ENCODE measurements at regions not wholly inside any gene's neighbourhood (a gene's known extent, or its start where the extent isn't known, plus 50 kb on each side); places are given as distances from the start of the nearest gene placed in this dataset. TPM values are rescaled to one million over a fixed set of nuclear protein-coding genes. Genes with fewer than 3 reads are reported as not detected.

- no TSS peak for BruUV-seq (replicated peaks)
- no peak overlapping the region for H2AFZ ChIP-seq (ENCODE audit: low read depth, low read length)
- no peak overlapping the region for H3K4me2 ChIP-seq (ENCODE audit: insufficient read depth, low read length)
- FAIRE-seq: no peak
- no peak for DNase-seq (ENCODE audit: low read depth, low spot score)
- H3K27me3 ChIP-seq (ENCODE audit: control insufficient read depth in 2 of 2, insufficient read depth in 2 of 2, low read length in 2 of 2): no peaks in the 10 kb centered on the region
- H3K4me3 ChIP-seq (replicated peaks in 1 of 3; ENCODE audit: insufficient read depth in 1 of 3, low read depth in 1 of 3, low read length in 3 of 3): no peak overlapping the region
- dilution Hi-C loops (cut with MboI; ENCODE audit: extremely low pct_ligation_motif_present, low sequenced_read_pairs): no loop called here
- CTCF ChIA-PET: no interaction called here
- no peaks in the 10 kb centered on the region for H3K9me1 ChIP-seq (replicated peaks; ENCODE audit: control insufficient read depth, extremely low read depth, insufficient read depth, low read length)
- TF ChIP-seq JUN (IDR thresholded peaks at IDR 0.05; ENCODE audit: borderline replicate concordance, insufficient read depth, insufficient read length, low read depth) (no peak), POLR2A (IDR thresholded peaks at IDR 0.05; ENCODE audit: low read depth, low read length) (no peak), GATA2 (IDR thresholded peaks at IDR 0.05; ENCODE audit: insufficient read depth, insufficient read length, low read depth, low read length) (no peak), POLR2AphosphoS5 (IDR thresholded peaks at IDR 0.05; ENCODE audit: insufficient read depth, low read depth, low read length) (no peak), MAX (IDR thresholded peaks at IDR 0.05; ENCODE audit: insufficient read depth, insufficient read length) (no peak), MYC (IDR thresholded peaks at IDR 0.05; ENCODE audit: low read depth, low read length) (no peak), FOS (IDR thresholded peaks at IDR 0.05; ENCODE audit: borderline replicate concordance, insufficient read depth, low read length) (no peak), EZH2 (IDR thresholded peaks at IDR 0.05; ENCODE audit: borderline replicate concordance, low read depth, low read length, severe bottlenecking) (no peak)
- TF ChIP-seq, protein P1, sequence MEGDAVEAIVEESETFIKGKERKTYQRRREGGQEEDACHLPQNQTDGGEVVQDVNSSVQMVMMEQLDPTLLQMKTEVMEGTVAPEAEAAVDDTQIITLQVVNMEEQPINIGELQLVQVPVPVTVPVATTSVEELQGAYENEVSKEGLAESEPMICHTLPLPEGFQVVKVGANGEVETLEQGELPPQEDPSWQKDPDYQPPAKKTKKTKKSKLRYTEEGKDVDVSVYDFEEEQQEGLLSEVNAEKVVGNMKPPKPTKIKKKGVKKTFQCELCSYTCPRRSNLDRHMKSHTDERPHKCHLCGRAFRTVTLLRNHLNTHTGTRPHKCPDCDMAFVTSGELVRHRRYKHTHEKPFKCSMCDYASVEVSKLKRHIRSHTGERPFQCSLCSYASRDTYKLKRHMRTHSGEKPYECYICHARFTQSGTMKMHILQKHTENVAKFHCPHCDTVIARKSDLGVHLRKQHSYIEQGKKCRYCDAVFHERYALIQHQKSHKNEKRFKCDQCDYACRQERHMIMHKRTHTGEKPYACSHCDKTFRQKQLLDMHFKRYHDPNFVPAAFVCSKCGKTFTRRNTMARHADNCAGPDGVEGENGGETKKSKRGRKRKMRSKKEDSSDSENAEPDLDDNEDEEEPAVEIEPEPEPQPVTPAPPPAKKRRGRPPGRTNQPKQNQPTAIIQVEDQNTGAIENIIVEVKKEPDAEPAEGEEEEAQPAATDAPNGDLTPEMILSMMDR (IDR thresholded peaks at IDR 0.05; ENCODE audit: extremely low read depth in 1 of 2, insufficient read depth in 1 of 2, low read depth in 1 of 2, low read length in 2 of 2): no peak
- no peaks in the 10 kb centered on the region for H4K20me1 ChIP-seq (replicated peaks; ENCODE audit: control insufficient read depth, extremely low read depth, insufficient read depth, low read length)
- H3K9ac ChIP-seq (replicated peaks; ENCODE audit: extremely low read depth, insufficient read depth, low read length): no peak overlapping the region
- no peak overlapping the region for H3K27ac ChIP-seq (ENCODE audit: insufficient read depth, low read depth, low read length)
- no peaks in the 10 kb centered on the region for H3K4me1 ChIP-seq (ENCODE audit: control insufficient read depth, extremely low read depth, insufficient read depth, low read length)
- intact Hi-C loops (cut with micrococcal nuclease): no loop called here
- H3K9me3 ChIP-seq (replicated peaks; ENCODE audit: control insufficient read depth, insufficient read depth, low read length): no peaks in the 10 kb centered on the region
- no peaks in the 10 kb centered on the region for H3K36me3 ChIP-seq (ENCODE audit: control insufficient read depth in 2 of 2, extremely low read depth in 1 of 2, insufficient read depth in 2 of 2, low read length in 2 of 2)
- POLR2A ChIA-PET: no interaction called here
- H3K79me2 ChIP-seq (ENCODE audit: control insufficient read depth, insufficient read depth, low read length): no peaks in the 10 kb centered on the region
Observed at GRCh38 chr10:126854726-126855495, 50.3 kb upstream of the DOCK1 start.

Small RNA genes in the stretch of these regions (small RNA-seq; reads per million reads assigned to genes)
- not detected for gene RF00271 (ENCODE audit: insufficient read depth, insufficient read length, low read depth, low replicate concordance)

All from endothelial cell of umbilical vein (primary cell).